WTC11 (cell line): ENCODE measurements at regions not wholly inside any gene's neighbourhood (a gene's known extent, or its start where the extent isn't known, plus 50 kb on each side); places are given as distances from the start of the nearest gene placed in this dataset.

ENCODE experiments used
- CTCF ChIP-seq: fragments of 200-600 bp; IDR thresholded peaks from 2 replicates; pipeline ENCODE4 v1.8.0; 2022; ENCODE audit warnings: antibody characterized with exemption
- ELF4 ChIP-seq: sonication (generic); formaldehyde crosslinking; IDR thresholded peaks from 2 replicates; pipeline ENCODE4 v1.8.1; 2022; ENCODE audit warnings: low read depth, mild to moderate bottlenecking, moderate library complexity, missing genetic modification reagents
- FOXJ3 ChIP-seq: sonication (generic); formaldehyde crosslinking; IDR thresholded peaks from 2 replicates; pipeline ENCODE4 v1.9.0; 2021; ENCODE audit warnings: missing genetic modification reagents, mild to moderate bottlenecking, borderline replicate concordance
- GABPB1 ChIP-seq: sonication (generic); formaldehyde crosslinking; IDR thresholded peaks from 2 replicates; pipeline ENCODE4 v1.8.1; 2023; ENCODE audit warnings: mild to moderate bottlenecking, missing genetic modification reagents
- GTF2I ChIP-seq: fragments of 250-450 bp; sonication (Bioruptor Pico); conservative IDR thresholded peaks from 2 replicates; pipeline ENCODE4 v1.4.0; 2021; ENCODE audit warnings: mild to moderate bottlenecking
- IRF2 ChIP-seq: sonication (generic); formaldehyde crosslinking; IDR thresholded peaks from 2 replicates; pipeline ENCODE4 v1.8.0; 2022; ENCODE audit warnings: low read depth, missing genetic modification reagents, borderline replicate concordance
- TP53 ChIP-seq: sonication (generic); formaldehyde crosslinking; IDR thresholded peaks from 2 replicates; pipeline ENCODE4 v1.8.1; 2023; ENCODE audit warnings: mild to moderate bottlenecking, missing genetic modification reagents
- ZBTB21 ChIP-seq: sonication (generic); formaldehyde crosslinking; IDR thresholded peaks from 2 replicates; pipeline ENCODE4 v1.8.1; 2023; ENCODE audit warnings: mild to moderate bottlenecking, missing genetic modification reagents, borderline replicate concordance
- ZNF121 ChIP-seq: sonication (generic); formaldehyde crosslinking; IDR thresholded peaks from 2 replicates; pipeline ENCODE4 v1.8.0; 2023; ENCODE audit warnings: missing genetic modification reagents
- TF ChIP-seq, protein P1 (sequence below): sonication (generic); formaldehyde crosslinking; IDR thresholded peaks from 2 replicates; pipeline ENCODE4 v1.8.1; 2022; ENCODE audit warnings: low read depth, missing genetic modification reagents, borderline replicate concordance
- TF ChIP-seq, protein P2 (sequence below): sonication (generic); formaldehyde crosslinking; IDR thresholded peaks from 2 replicates; pipeline ENCODE4 v1.8.1; 2022; ENCODE audit warnings: mild to moderate bottlenecking, moderate library complexity, missing genetic modification reagents
- TF ChIP-seq, protein P3 (sequence below): sonication (generic); formaldehyde crosslinking; IDR thresholded peaks from 2 replicates; pipeline ENCODE4 v1.8.0; 2022; ENCODE audit warnings: mild to moderate bottlenecking, missing genetic modification reagents
- TF ChIP-seq, protein P4 (sequence below): sonication (generic); formaldehyde crosslinking; IDR thresholded peaks from 2 replicates; pipeline ENCODE4 v1.8.0; 2023; ENCODE audit warnings: missing genetic modification reagents, mild to moderate bottlenecking, borderline replicate concordance
- TF ChIP-seq, protein P5 (sequence below): sonication (generic); formaldehyde crosslinking; IDR thresholded peaks from 2 replicates; pipeline ENCODE4 v1.8.0; 2022; ENCODE audit warnings: mild to moderate bottlenecking, missing genetic modification reagents

- TF ChIP-seq CTCF (no peak), TP53 (no peak), ELF4 (CRISPR knock-in tag) (no peak), ZNF121 (CRISPR knock-in tag) (no peak), GABPB1 (CRISPR knock-in tag) (no peak), ZBTB21 (CRISPR knock-in tag) (no peak), GTF2I (no peak), IRF2 (CRISPR knock-in tag) (no peak), FOXJ3 (CRISPR knock-in tag) (no peak)
- TF ChIP-seq, protein P1, sequence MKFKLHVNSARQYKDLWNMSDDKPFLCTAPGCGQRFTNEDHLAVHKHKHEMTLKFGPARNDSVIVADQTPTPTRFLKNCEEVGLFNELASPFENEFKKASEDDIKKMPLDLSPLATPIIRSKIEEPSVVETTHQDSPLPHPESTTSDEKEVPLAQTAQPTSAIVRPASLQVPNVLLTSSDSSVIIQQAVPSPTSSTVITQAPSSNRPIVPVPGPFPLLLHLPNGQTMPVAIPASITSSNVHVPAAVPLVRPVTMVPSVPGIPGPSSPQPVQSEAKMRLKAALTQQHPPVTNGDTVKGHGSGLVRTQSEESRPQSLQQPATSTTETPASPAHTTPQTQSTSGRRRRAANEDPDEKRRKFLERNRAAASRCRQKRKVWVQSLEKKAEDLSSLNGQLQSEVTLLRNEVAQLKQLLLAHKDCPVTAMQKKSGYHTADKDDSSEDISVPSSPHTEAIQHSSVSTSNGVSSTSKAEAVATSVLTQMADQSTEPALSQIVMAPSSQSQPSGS (CRISPR knock-in tag): no peak
- TF ChIP-seq, protein P2, sequence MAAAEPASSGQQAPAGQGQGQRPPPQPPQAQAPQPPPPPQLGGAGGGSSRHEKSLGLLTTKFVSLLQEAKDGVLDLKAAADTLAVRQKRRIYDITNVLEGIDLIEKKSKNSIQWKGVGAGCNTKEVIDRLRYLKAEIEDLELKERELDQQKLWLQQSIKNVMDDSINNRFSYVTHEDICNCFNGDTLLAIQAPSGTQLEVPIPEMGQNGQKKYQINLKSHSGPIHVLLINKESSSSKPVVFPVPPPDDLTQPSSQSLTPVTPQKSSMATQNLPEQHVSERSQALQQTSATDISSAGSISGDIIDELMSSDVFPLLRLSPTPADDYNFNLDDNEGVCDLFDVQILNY (CRISPR knock-in tag): no peak
- TF ChIP-seq, protein P3, sequence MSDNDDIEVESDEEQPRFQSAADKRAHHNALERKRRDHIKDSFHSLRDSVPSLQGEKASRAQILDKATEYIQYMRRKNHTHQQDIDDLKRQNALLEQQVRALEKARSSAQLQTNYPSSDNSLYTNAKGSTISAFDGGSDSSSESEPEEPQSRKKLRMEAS (CRISPR knock-in tag): no peak
- TF ChIP-seq, protein P4, sequence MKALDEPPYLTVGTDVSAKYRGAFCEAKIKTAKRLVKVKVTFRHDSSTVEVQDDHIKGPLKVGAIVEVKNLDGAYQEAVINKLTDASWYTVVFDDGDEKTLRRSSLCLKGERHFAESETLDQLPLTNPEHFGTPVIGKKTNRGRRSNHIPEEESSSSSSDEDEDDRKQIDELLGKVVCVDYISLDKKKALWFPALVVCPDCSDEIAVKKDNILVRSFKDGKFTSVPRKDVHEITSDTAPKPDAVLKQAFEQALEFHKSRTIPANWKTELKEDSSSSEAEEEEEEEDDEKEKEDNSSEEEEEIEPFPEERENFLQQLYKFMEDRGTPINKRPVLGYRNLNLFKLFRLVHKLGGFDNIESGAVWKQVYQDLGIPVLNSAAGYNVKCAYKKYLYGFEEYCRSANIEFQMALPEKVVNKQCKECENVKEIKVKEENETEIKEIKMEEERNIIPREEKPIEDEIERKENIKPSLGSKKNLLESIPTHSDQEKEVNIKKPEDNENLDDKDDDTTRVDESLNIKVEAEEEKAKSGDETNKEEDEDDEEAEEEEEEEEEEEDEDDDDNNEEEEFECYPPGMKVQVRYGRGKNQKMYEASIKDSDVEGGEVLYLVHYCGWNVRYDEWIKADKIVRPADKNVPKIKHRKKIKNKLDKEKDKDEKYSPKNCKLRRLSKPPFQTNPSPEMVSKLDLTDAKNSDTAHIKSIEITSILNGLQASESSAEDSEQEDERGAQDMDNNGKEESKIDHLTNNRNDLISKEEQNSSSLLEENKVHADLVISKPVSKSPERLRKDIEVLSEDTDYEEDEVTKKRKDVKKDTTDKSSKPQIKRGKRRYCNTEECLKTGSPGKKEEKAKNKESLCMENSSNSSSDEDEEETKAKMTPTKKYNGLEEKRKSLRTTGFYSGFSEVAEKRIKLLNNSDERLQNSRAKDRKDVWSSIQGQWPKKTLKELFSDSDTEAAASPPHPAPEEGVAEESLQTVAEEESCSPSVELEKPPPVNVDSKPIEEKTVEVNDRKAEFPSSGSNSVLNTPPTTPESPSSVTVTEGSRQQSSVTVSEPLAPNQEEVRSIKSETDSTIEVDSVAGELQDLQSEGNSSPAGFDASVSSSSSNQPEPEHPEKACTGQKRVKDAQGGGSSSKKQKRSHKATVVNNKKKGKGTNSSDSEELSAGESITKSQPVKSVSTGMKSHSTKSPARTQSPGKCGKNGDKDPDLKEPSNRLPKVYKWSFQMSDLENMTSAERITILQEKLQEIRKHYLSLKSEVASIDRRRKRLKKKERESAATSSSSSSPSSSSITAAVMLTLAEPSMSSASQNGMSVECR (CRISPR knock-in tag): no peak
- TF ChIP-seq, protein P5, sequence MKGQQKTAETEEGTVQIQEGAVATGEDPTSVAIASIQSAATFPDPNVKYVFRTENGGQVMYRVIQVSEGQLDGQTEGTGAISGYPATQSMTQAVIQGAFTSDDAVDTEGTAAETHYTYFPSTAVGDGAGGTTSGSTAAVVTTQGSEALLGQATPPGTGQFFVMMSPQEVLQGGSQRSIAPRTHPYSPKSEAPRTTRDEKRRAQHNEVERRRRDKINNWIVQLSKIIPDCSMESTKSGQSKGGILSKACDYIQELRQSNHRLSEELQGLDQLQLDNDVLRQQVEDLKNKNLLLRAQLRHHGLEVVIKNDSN (CRISPR knock-in tag): no peak
Measured at GRCh38 chr2:42872721-42873120, 80.3 kb upstream of the HAAO start.
